HG03159 (cell line): ENCODE measurements at regions not wholly inside any gene's neighbourhood (a gene's known extent, or its start where the extent isn't known, plus 50 kb on each side); places are given as distances from the start of the nearest gene placed in this dataset.
A peak's percentile ranks its signal among the peaks of the same experiment; 100 is the strongest.

Experiments used
- ATAC-seq: cut with Tn5 transposase; IDR thresholded peaks from one replicate; pipeline ENCODE4 v1.9.1; 2021; ENCODE audit warnings: mild to moderate bottlenecking, moderate library complexity; ENCODE audit not compliant: unreplicated experiment

- ATAC-seq = no peak
Observed at GRCh38 chr9:108526518-108526917, 329.3 kb downstream of the ACTL7B start.

GRCh38 chr9:108525186-108525585, 330.6 kb downstream of the ACTL7B start:
- no peak for ATAC-seq

GRCh38 chr9:108521063-108521590, 334.7 kb downstream of the ACTL7B start:
- ATAC-seq = no peak

DNA sequence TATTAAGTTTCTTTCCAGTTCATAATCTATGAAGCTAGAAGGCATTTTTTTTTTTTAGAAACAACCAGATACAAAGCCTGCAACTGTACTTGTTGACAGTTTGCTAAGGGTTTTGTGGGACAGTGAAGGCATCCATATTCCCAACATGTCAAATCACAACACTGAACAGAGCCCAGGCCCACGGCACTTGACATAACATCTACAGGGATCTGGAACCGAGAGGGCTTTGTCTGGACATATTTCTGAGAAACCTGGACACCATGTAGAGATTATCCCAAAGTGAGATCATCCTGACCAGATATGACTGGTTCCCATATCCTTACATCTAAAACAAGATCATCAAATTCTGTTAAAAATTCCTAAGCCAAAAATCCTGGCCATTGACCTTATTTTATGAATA, 336.3 kb downstream of the ACTL7B start:
- ATAC-seq = no peak

- ATAC-seq = no peak
Observed at GRCh38 chr9:108517651-108518365, 338.0 kb downstream of the ACTL7B start.

DNA sequence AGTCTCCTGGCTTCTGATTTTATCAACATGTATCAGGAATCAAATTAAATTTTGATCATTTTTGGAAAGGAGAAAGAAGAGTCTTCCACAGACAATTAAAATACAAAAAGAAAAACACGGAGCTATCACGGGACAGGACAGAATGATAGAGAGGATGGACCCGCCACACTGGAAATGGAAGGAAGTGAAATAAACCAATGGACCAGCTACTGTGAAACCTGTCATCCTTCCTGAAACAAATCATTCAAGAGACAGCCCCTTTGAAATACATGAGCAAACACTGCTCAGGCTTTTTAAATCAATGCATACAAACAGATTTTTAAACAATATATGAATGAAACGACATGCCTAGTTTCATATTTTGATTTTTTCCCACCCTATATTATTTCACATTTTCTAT, 339.4 kb downstream of the ACTL7B start:
- ATAC-seq = no peak

GRCh38 chr9:108515856-108516255, 339.9 kb downstream of the ACTL7B start:
- ATAC-seq = no peak

DNA sequence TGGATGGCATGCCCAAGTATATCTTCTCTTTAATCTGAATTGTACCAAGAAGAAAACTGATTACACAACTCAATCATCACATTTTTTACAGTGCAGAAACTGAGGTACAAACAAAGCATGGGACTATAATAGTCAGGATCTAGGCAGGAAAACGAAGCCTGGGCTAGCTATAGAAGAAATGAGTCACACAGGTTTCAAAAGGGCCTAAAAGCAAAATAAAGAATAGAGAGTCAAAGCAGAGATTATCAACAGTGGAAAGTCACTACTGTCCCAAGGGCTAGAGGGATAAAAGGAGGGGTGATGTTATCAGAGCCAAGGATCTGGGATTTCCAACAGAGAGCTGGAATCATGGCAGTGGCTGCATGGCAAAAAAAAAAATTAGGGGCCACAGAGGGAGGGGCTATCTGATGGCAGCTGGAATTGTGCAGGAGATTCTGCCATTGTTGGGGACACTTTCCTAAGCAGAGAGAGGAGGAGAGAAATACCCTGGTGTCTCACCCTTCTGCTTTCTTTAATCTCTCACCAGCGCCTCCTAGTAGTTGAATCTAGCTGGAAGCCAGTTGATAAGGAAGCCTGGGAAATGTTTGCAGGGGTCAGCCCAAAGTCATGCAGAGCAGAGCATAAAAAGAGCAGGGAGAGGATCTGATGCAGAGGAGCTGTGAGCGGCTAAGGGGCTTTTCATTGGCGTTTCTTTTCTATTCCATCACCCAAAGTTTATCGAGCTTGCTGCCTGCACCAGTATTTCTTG, 343.2 kb downstream of the ACTL7B start:
- no peak for ATAC-seq

- no peak for ATAC-seq
Observed at GRCh38 chr9:108511307-108511706, 344.5 kb downstream of the ACTL7B start.

GRCh38 chr9:108496846-108497245, 358.9 kb downstream of the ACTL7B start:
- ATAC-seq = no peak

- no peak for ATAC-seq
Observed at GRCh38 chr9:108489567-108489966, 366.2 kb downstream of the ACTL7B start.

DNA sequence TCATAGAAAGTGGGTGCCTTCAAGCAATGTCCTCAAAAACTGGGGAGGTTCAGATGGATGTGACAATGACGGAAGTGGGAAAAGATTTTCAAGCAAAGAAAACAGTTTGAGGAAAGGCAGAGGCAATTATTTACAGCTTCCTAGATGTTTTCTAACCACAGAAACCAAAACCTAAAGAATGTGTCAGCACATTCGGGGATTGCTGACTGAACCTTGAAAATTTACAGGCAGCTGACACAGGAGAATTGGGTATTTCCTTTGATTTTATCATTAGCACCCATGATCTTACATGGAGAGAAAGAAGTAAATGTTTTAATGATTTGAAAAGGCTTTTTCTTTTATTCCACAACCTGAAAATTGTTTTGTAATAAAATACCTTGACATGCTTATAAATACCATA, 369.0 kb downstream of the ACTL7B start:
- no peak for ATAC-seq

- ATAC-seq = no peak
Observed at GRCh38 chr9:108484468-108484867, 371.3 kb downstream of the ACTL7B start.

DNA sequence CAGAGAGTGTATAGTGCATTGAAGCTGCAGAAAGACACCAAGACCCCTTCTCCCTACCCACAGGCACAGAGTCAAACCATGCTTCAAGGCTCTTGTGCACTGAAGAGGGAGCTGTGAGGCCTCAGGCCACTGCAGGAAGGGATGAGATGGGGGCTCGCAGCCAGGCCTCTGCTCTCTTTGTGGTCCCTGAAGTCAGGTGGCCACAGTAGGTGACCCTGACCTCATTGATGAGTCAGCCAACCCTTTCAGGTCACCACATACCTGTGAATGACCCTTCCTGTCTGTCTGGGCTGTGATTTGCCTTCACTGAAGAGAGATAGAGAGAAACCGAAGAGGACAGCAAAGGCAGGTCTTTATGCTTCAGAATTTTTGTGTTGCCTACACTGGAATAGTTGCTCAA, 372.1 kb downstream of the ACTL7B start:
- ATAC-seq = no peak

- no peak for ATAC-seq
Observed at GRCh38 chr9:108479989-108480652, 375.7 kb downstream of the ACTL7B start.

GRCh38 chr9:108478431-108479332, 377.1 kb downstream of the ACTL7B start:
- ATAC-seq = peak; percentile 82

DNA sequence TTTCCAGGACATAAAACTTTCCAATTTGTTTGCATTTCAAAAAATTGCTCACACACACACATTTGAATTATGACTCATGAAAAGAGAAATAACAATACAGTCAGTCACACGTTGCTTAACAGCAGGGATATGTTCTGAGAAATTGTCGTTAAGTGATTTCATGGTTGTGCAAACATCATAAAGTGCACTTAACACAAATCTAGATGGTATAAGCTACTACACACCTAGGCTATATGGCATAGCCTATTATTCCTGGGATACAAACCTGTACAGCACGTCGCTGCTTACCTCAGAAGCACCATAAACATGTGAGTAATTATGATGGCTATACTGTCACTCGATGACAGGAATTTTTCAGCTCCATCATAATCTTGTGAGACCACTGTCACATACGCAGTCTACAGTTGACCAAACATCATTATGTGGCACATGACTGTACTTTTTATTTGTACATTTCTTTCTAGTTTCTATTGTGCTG, 378.2 kb downstream of the ACTL7B start:
- ATAC-seq = no peak

- no peak for ATAC-seq
Observed at GRCh38 chr9:108476574-108476973, 379.2 kb downstream of the ACTL7B start.

GRCh38 chr9:108475813-108476212, 380.0 kb downstream of the ACTL7B start:
- ATAC-seq = no peak

GRCh38 chr9:108474356-108474755, 381.4 kb downstream of the ACTL7B start:
- ATAC-seq = no peak
